ENCODE measurements at regions not wholly inside any gene's neighbourhood (a gene's known extent, or its start where the extent isn't known, plus 50 kb on each side); places are given as distances from the start of the nearest gene placed in this dataset.

DNA sequence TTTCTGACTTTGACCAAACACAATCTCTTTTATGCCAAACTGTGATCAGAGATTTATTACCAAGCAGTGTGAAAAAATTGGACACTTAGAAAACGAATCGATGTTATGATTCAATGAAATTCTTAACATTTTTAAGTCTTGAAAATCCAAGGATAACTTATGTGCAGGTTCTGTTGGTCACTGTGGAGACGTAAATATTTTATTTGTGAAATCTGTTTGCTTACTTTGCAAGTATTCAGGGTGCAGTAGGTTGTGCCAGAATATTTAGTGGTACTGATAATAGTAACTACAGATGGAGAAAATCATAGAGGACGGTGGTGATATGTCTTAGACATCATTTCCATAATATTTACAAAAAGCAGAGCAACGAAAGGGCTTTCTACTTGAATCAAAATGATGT lies 97.3 kb downstream of the BMP2 start:
- TF ChIP-seq CTCF (IDR thresholded peaks at IDR 0.05) (no peak), RCOR1 (IDR thresholded peaks at IDR 0.05; ENCODE audit: low read depth, low read length) (no peak), MYC (IDR thresholded peaks at IDR 0.05; ENCODE audit: borderline replicate concordance, low read length) (no peak), KDM5A (IDR thresholded peaks at IDR 0.05) (no peak), POLR2A (IDR thresholded peaks at IDR 0.05; ENCODE audit: low read length) (no peak), EP300 (IDR thresholded peaks at IDR 0.05) (no peak), RFX5 (IDR thresholded peaks at IDR 0.05) (no peak), NPAS2 (CRISPR knock-in tag; IDR thresholded peaks at IDR 0.05; ENCODE audit: borderline replicate concordance) (no peak)
- TF ChIP-seq, protein P1, sequence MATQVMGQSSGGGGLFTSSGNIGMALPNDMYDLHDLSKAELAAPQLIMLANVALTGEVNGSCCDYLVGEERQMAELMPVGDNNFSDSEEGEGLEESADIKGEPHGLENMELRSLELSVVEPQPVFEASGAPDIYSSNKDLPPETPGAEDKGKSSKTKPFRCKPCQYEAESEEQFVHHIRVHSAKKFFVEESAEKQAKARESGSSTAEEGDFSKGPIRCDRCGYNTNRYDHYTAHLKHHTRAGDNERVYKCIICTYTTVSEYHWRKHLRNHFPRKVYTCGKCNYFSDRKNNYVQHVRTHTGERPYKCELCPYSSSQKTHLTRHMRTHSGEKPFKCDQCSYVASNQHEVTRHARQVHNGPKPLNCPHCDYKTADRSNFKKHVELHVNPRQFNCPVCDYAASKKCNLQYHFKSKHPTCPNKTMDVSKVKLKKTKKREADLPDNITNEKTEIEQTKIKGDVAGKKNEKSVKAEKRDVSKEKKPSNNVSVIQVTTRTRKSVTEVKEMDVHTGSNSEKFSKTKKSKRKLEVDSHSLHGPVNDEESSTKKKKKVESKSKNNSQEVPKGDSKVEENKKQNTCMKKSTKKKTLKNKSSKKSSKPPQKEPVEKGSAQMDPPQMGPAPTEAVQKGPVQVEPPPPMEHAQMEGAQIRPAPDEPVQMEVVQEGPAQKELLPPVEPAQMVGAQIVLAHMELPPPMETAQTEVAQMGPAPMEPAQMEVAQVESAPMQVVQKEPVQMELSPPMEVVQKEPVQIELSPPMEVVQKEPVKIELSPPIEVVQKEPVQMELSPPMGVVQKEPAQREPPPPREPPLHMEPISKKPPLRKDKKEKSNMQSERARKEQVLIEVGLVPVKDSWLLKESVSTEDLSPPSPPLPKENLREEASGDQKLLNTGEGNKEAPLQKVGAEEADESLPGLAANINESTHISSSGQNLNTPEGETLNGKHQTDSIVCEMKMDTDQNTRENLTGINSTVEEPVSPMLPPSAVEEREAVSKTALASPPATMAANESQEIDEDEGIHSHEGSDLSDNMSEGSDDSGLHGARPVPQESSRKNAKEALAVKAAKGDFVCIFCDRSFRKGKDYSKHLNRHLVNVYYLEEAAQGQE (IDR thresholded peaks at IDR 0.05) = no peak

Data from A549 (cell line).